Liver (tissue), 8 donors: ENCODE measurements at regions not wholly inside any gene's neighbourhood (a gene's known extent, or its start where the extent isn't known, plus 50 kb on each side); places are given as distances from the start of the nearest gene placed in this dataset.

ENCODE experiments used
- DNase-seq: peaks from one replicate; pipeline ENCODE4 v3.0.0-alpha.2; 2017; ENCODE audit warnings: low spot score
- H3K27ac ChIP-seq, 2 donors: one replicate each; pipeline ENCODE4 v1.7.0; 2013; ENCODE audit warnings: inconsistent platforms in 2 of 2, low read length in 2 of 2, control low read depth in 1 of 2, low read depth in 1 of 2, mild to moderate bottlenecking in 1 of 2
- H3K27me3 ChIP-seq, 4 donors: one replicate each; pipeline versions ENCODE4 v1.6.1 to v1.7.0; 2013; ENCODE audit warnings: low read length in 3 of 4, inconsistent platforms in 1 of 4, mild to moderate bottlenecking in 1 of 4, moderate library complexity in 1 of 4; ENCODE audit not compliant: control insufficient read depth in 4 of 4, insufficient read depth in 4 of 4
- H3K36me3 ChIP-seq, 4 donors: one replicate each; pipeline versions ENCODE4 v1.6.1 to v1.7.0; 2013; ENCODE audit warnings: low read length in 3 of 4, mild to moderate bottlenecking in 3 of 4, low read depth in 1 of 4, moderate library complexity in 1 of 4; ENCODE audit not compliant: control insufficient read depth in 4 of 4, insufficient read depth in 3 of 4
- H3K4me1 ChIP-seq, 4 donors: one replicate each; pipeline versions ENCODE4 v1.6.1 to v1.7.0; 2013; ENCODE audit warnings: low read length in 3 of 4, mild to moderate bottlenecking in 3 of 4, moderate library complexity in 1 of 4; ENCODE audit not compliant: control insufficient read depth in 4 of 4, insufficient read depth in 4 of 4
- H3K4me3 ChIP-seq, 3 donors: one replicate each; pipeline versions ENCODE4 v1.6.1 to v1.7.0; 2013; ENCODE audit warnings: low read length in 3 of 3, control low read depth in 1 of 3, low read depth in 1 of 3, mild to moderate bottlenecking in 1 of 3
- H3K9ac ChIP-seq, 2 donors: one replicate each; pipeline ENCODE4 v1.7.0; 2013; ENCODE audit warnings: low read length in 2 of 2, mild to moderate bottlenecking in 2 of 2, moderate library complexity in 2 of 2, control low read depth in 1 of 2, low read depth in 1 of 2
- H3K9me3 ChIP-seq, 4 donors: one replicate each; pipeline versions ENCODE4 v1.6.1 to v1.7.0; 2013; ENCODE audit warnings: low read length in 3 of 4; ENCODE audit not compliant: control insufficient read depth in 4 of 4
- ATF3 ChIP-seq: IDR thresholded peaks from 2 replicates; pipeline ENCODE4 v1.6.1; 2016; ENCODE audit warnings: antibody characterized with exemption
- CTCF ChIP-seq: fragments of 150-350 bp; IDR thresholded peaks from 2 replicates; pipeline ENCODE4 v1.5.1; 2017; ENCODE audit warnings: improper control_type of control experiment, low read depth, low read length; ENCODE audit not compliant: missing input control
- EGR1 ChIP-seq, 2 donors: IDR thresholded peaks; 2 replicates each; pipeline ENCODE4 v1.6.1; 2016 to 2018; ENCODE audit warnings: antibody characterized with exemption in 2 of 2, low read depth in 2 of 2
- FOXA1 ChIP-seq: IDR thresholded peaks from 2 replicates; pipeline ENCODE4 v1.6.1; 2016; ENCODE audit warnings: antibody characterized with exemption
- FOXA2 ChIP-seq: IDR thresholded peaks from 2 replicates; pipeline ENCODE4 v1.6.1; 2016; ENCODE audit warnings: antibody characterized with exemption
- GABPA ChIP-seq, 2 donors: IDR thresholded peaks in 1 of 2; conservative IDR thresholded peaks in 1 of 2; 2 replicates each; pipeline ENCODE4 v1.6.1; 2016; ENCODE audit warnings: antibody characterized with exemption in 2 of 2, mild to moderate bottlenecking in 1 of 2, moderate library complexity in 1 of 2
- HNF4A ChIP-seq, 2 donors: conservative IDR thresholded peaks; 2 replicates each; pipeline ENCODE4 v1.6.1; 2016; ENCODE audit warnings: antibody characterized with exemption in 2 of 2, mild to moderate bottlenecking in 2 of 2
- JUND ChIP-seq, 2 donors: IDR thresholded peaks; 2 replicates each; pipeline ENCODE4 v1.6.1; 2016; ENCODE audit warnings: antibody characterized with exemption in 2 of 2
- MAX ChIP-seq: IDR thresholded peaks from 2 replicates; pipeline ENCODE4 v1.6.1; 2016; ENCODE audit warnings: antibody characterized with exemption
- NR2F2 ChIP-seq: IDR thresholded peaks from 2 replicates; pipeline ENCODE4 v1.6.1; 2016; ENCODE audit warnings: antibody characterized with exemption
- RAD21 ChIP-seq, 2 donors: IDR thresholded peaks; 2 replicates each; pipeline ENCODE4 v1.6.1; 2016; ENCODE audit warnings: antibody characterized with exemption in 2 of 2, mild to moderate bottlenecking in 2 of 2
- REST ChIP-seq: IDR thresholded peaks from 2 replicates; pipeline ENCODE4 v1.6.1; 2016; ENCODE audit warnings: antibody characterized with exemption, mild to moderate bottlenecking
- RXRA ChIP-seq, 2 donors: IDR thresholded peaks; 2 replicates each; pipeline ENCODE4 v1.6.1; 2017 to 2018; ENCODE audit warnings: antibody characterized with exemption in 2 of 2, mild to moderate bottlenecking in 1 of 2
- SP1 ChIP-seq: IDR thresholded peaks from 2 replicates; pipeline ENCODE4 v1.6.1; 2018; ENCODE audit warnings: antibody characterized with exemption, mild to moderate bottlenecking
- TAF1 ChIP-seq: conservative IDR thresholded peaks from 2 replicates; pipeline ENCODE4 v1.6.1; 2016; ENCODE audit warnings: antibody characterized with exemption, mild to moderate bottlenecking
- YY1 ChIP-seq: IDR thresholded peaks from 2 replicates; pipeline ENCODE4 v1.6.1; 2016; ENCODE audit warnings: antibody characterized with exemption, mild to moderate bottlenecking
- ZBTB33 ChIP-seq: IDR thresholded peaks from 2 replicates; pipeline ENCODE4 v1.6.1; 2016; ENCODE audit warnings: antibody characterized with exemption
- WGBS: extraction: QIAGEN DNeasy Blood & Tissue Kit; methylation state at CpG from one replicate; pipeline ENCODE4 v1.1.7; 2013; 5-methylcytosine and 5-hydroxymethylcytosine counted together
- donor health status: healthy.
- donor health status: healthy.
- donor health status: healthy.
- donor health status: healthy.
- donor health status: healthy.

- TF ChIP-seq ATF3: no peak
- no peak for TF ChIP-seq RXRA (IDR thresholded peaks at IDR 0.05)
- no peak for TF ChIP-seq CTCF
- TF ChIP-seq JUND (IDR thresholded peaks at IDR 0.05): no peak
- TF ChIP-seq MAX: no peak
- Histone ChIP-seq H3K9ac (no peak overlapping the region), H3K27ac (no peak overlapping the region), H3K4me1 (no peaks in the 10 kb centered on the region), H3K9me3 (no peaks in the 10 kb centered on the region), H3K27me3 (no peaks in the 10 kb centered on the region), H3K36me3 (no peaks in the 10 kb centered on the region), H3K4me3 (no peak overlapping the region)
- no peak for DNase-seq
- WGBS: 69% methylated on average over 5 of the region's 5 CpGs
These were observed 202.2 kb downstream of the SOX11 start for GRCh38 chr2:5894355-5894754.

GRCh38 chr2:5895284-5895683 lies 203.1 kb downstream of the SOX11 start:
- no peak overlapping the region for H3K4me3 ChIP-seq
- no peak overlapping the region for H3K27ac ChIP-seq
- TF ChIP-seq GABPA (IDR thresholded peaks at IDR 0.05 in 1 of 2, conservative IDR thresholded peaks at IDR 0.05 in 1 of 2) (no peak), NR2F2 (no peak), ZBTB33 (no peak), MAX (no peak)
- H3K9me3 ChIP-seq: no peaks in the 10 kb centered on the region
- H3K4me1 ChIP-seq: no peaks in the 10 kb centered on the region
- no peaks in the 10 kb centered on the region for H3K27me3 ChIP-seq
- no peak overlapping the region for H3K9ac ChIP-seq
- no peaks in the 10 kb centered on the region for H3K36me3 ChIP-seq
- 82% methylated on average over 11 of the region's 11 CpGs for WGBS
- DNase-seq: no peak

- Histone ChIP-seq H3K4me3 (no peak overlapping the region), H3K27ac (no peak overlapping the region), H3K27me3 (no peaks in the 10 kb centered on the region), H3K9me3 (no peaks in the 10 kb centered on the region), H3K9ac (no peak overlapping the region), H3K36me3 (no peaks in the 10 kb centered on the region), H3K4me1 (no peaks in the 10 kb centered on the region)
- 84% methylated on average over 5 of the region's 5 CpGs for WGBS
- no peak for DNase-seq
- TF ChIP-seq EGR1 (IDR thresholded peaks at IDR 0.05; ENCODE audit: low read depth in 2 of 2): no peak
- TF ChIP-seq FOXA1: no peak
- TF ChIP-seq FOXA2: no peak
- no peak for TF ChIP-seq REST
- TF ChIP-seq ATF3: no peak
- no peak for TF ChIP-seq RXRA (IDR thresholded peaks at IDR 0.05)
- TF ChIP-seq SP1: no peak
- TF ChIP-seq YY1: no peak
- TF ChIP-seq GABPA (IDR thresholded peaks at IDR 0.05 in 1 of 2, conservative IDR thresholded peaks at IDR 0.05 in 1 of 2): no peak
- no peak for TF ChIP-seq TAF1
- no peak for TF ChIP-seq HNF4A (conservative IDR thresholded peaks at IDR 0.05)
- no peak for TF ChIP-seq MAX
- no peak for TF ChIP-seq NR2F2
- TF ChIP-seq RAD21 (IDR thresholded peaks at IDR 0.05): no peak
- TF ChIP-seq ZBTB33: no peak
These were observed 205.1 kb downstream of the SOX11 start for GRCh38 chr2:5897249-5897648.
